Esophagus muscularis mucosa (tissue), 4 donors: ENCODE measurements at regions not wholly inside any gene's neighbourhood (a gene's known extent, or its start where the extent isn't known, plus 50 kb on each side); places are given as distances from the start of the nearest gene placed in this dataset.

Source experiments
- DNase-seq: peaks from one replicate; pipeline ENCODE4 v3.0.0-alpha.2; 2017; ENCODE audit errors: extremely low spot score
- H3K27ac ChIP-seq, 4 donors: fragments of 200-600 bp; sonication (generic); replicated peaks in 1 of 4; 1 replicate in 3 of 4; 2 replicates in 1 of 4; pipeline ENCODE4 v1.5.1; 2016 to 2019; ENCODE audit warnings: mild to moderate bottlenecking in 1 of 4
- H3K27me3 ChIP-seq, 4 donors: fragments of 200-600 bp; sonication (generic); one replicate each; pipeline versions ENCODE4 v1.5.1 to v1.6.0; 2016 to 2019
- H3K36me3 ChIP-seq, 4 donors: fragments of 200-600 bp; sonication (generic); one replicate each; pipeline ENCODE4 v1.5.1; 2016 to 2019
- H3K4me1 ChIP-seq, 4 donors: fragments of 200-600 bp; sonication (generic); one replicate each; pipeline ENCODE4 v1.5.1; 2016 to 2019
- H3K4me3 ChIP-seq, 4 donors: fragments of 200-600 bp; sonication (generic); 1 replicate in 2 of 4; 2 replicates in 2 of 4; pipeline ENCODE4 v1.5.1; 2016 to 2019; ENCODE audit warnings: mild to moderate bottlenecking in 4 of 4, moderate library complexity in 1 of 4
- H3K9me3 ChIP-seq, 4 donors: fragments of 200-600 bp; sonication (generic); 1 replicate in 3 of 4; 2 replicates in 1 of 4; pipeline ENCODE4 v1.5.1; 2016 to 2019
- CTCF ChIP-seq, 3 experiments: fragments of 200-600 bp in 2 of 3; fragments of 450-650 bp in 1 of 3; sonication (generic) in 2 of 3; IDR thresholded peaks; one replicate each; pipeline ENCODE4 v1.5.1; 2017 to 2019; ENCODE audit warnings: antibody characterized with exemption in 3 of 3, mild to moderate bottlenecking in 2 of 3, moderate library complexity in 1 of 3
- EP300 ChIP-seq: sonication (generic); formaldehyde crosslinking; IDR thresholded peaks from one replicate; pipeline ENCODE4 v1.6.1; 2017; ENCODE audit warnings: antibody characterized with exemption
- POLR2A ChIP-seq: fragments of 450-650 bp; IDR thresholded peaks from one replicate; pipeline ENCODE4 v1.6.1; 2017; ENCODE audit warnings: antibody characterized with exemption, moderate library complexity, mild to moderate bottlenecking, low read depth
- POLR2AphosphoS5 ChIP-seq, 2 donors: sonication (generic); formaldehyde crosslinking; IDR thresholded peaks; one replicate each; pipeline ENCODE4 v1.6.1; 2017; ENCODE audit warnings: antibody characterized with exemption in 2 of 2
- WGBS: methylation state at CpG from one replicate; pipeline ENCODE4 v1.1.5; 2018; 5-methylcytosine and 5-hydroxymethylcytosine counted together
- intact Hi-C: fragments of 100-400 bp; cut with DNase I; formaldehyde crosslinking; loops from one replicate; pipeline ENCODE4 v1.15.1; 2023

- no peak overlapping the region for H3K27ac ChIP-seq
Observed at GRCh38 chr5:34587355-34588241, 68.5 kb upstream of the RAI14 start.

DNA sequence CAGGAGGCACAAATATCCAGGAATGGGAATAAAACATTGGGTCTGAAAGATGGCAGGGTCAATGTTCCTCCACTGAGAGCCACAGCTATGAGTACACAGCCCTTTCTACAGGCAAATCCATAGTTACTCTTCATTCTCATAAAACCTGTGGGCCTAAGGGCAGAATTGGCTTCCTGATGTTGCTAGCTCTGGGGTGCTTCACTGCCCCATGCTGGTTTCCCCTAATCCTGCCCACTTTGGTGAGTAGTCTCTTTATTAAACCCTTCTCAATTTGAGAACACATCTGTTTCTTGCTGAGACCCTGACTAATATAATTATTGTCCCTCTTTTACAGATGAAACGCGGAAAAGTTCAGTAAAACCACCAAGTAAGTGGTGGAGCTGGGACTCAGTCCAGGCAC is 66.3 kb upstream of the RAI14 start:
- TF ChIP-seq CTCF (IDR thresholded peaks at IDR 0.05) (no peak), POLR2A (no peak), EP300 (no peak), POLR2AphosphoS5 (IDR thresholded peaks at IDR 0.05) (no peak)
- Histone ChIP-seq H3K9me3 (no peaks in the 10 kb centered on the region), H3K27ac (no peak overlapping the region), H3K36me3 (no peaks in the 10 kb centered on the region), H3K4me3 (no peak overlapping the region), H3K27me3 (no peaks in the 10 kb centered on the region), H3K4me1 (no peaks in the 10 kb centered on the region)
- DNase-seq: no peak
- 95% methylated on average over 2 of the region's 2 CpGs for WGBS
- intact Hi-C loops: no loop called here

More at GRCh38 chr5:34587355-34588241, 68.5 kb upstream of the RAI14 start:
- Histone ChIP-seq H3K27me3 (no peaks in the 10 kb centered on the region), H3K4me1 (no peaks in the 10 kb centered on the region), H3K9me3 (no peaks in the 10 kb centered on the region), H3K4me3 (no peak overlapping the region), H3K36me3 (no peaks in the 10 kb centered on the region)
- intact Hi-C loops: no loop called here
- 73% methylated on average over 6 of the region's 6 CpGs for WGBS
- TF ChIP-seq POLR2AphosphoS5 (IDR thresholded peaks at IDR 0.05): no peak
- TF ChIP-seq POLR2A: no peak
- TF ChIP-seq CTCF (IDR thresholded peaks at IDR 0.05): no peak
- TF ChIP-seq EP300: no peak
- no peak for DNase-seq

- 61% methylated on average over 5 of the region's 5 CpGs for WGBS
- TF ChIP-seq POLR2A: no peak
- TF ChIP-seq POLR2AphosphoS5 (IDR thresholded peaks at IDR 0.05): no peak
- no peak for TF ChIP-seq CTCF (IDR thresholded peaks at IDR 0.05)
- no peak for TF ChIP-seq EP300
- no peak for DNase-seq
- Histone ChIP-seq H3K36me3 (no peaks in the 10 kb centered on the region), H3K27me3 (no peaks in the 10 kb centered on the region), H3K4me1 (peaks cover 0 to under 1% (median under 1%) of the 10 kb centered on the region in 4 donors), H3K27ac (no peak overlapping the region), H3K4me3 (no peak overlapping the region), H3K9me3 (no peaks in the 10 kb centered on the region)
- intact Hi-C loops: no loop called here
Observed at GRCh38 chr5:34591723-34592122, 64.4 kb upstream of the RAI14 start.

DNA sequence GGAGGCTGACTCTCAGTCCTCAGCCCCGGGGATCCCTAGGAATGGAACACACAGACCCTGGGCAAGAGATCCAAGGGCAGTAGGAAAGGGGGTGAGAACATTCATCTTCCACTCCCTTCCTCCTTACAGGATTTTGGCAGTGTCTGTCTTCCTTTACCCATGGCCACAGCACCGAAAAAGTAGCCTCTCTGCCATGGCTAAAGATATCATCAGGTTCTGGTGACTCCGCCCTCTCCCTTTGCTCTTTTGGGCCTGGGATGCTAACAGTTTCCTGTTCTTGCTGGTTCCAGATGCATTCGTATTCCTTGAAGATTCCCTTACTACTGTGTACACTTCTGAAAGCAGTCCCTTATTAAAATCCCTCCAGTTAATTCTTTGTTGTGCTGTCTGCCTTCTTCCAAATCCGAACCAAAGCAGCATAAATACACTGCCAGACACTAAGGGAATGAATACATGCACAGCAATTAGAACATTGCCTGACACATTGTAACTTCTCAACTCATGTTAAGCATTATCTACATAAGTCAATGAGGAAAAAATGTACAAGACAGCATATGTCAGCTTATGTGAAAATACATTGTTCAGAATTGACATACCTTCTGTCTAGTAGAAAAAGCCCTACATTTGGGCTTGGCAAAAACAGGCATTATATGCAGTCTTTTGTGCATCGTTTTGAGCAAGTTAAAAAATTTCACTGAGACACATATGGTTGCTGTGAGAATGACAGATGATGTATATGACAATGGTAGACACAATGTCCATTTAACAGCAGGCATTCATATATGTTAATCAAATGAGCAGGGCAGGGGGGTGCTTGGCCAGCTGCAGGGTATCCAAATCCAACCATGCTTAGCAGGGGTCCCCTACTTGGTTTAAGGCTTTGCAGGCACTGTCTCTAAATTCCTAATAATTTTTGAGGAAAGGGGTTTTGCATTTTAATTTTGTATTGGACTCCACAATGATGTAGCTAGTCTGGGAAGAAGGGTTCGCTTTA is 58.8 kb upstream of the RAI14 start:
- Histone ChIP-seq H3K36me3 (no peaks in the 10 kb centered on the region), H3K27me3 (no peaks in the 10 kb centered on the region), H3K4me3 (no peak overlapping the region), H3K27ac (peak overlapping the region; percentile 13 to 33 (median 22)), H3K4me1 (peaks cover 0 to 28% (median 23%) of the 10 kb centered on the region in 4 donors), H3K9me3 (no peaks in the 10 kb centered on the region)
- intact Hi-C loops: loop anchor here (5.0 kb wide), 1 partner anchor 55 kb away; no protein-coding TSS in a partner anchor
- no peak for TF ChIP-seq CTCF (IDR thresholded peaks at IDR 0.05)
- no peak for TF ChIP-seq EP300
- no peak for TF ChIP-seq POLR2A
- TF ChIP-seq POLR2AphosphoS5 (IDR thresholded peaks at IDR 0.05): no peak
- no peak for DNase-seq
- WGBS: 63% methylated on average over 7 of the region's 7 CpGs
